MG63 (cell line): ENCODE measurements at regions not wholly inside any gene's neighbourhood (a gene's known extent, or its start where the extent isn't known, plus 50 kb on each side); places are given as distances from the start of the nearest gene placed in this dataset.

ENCODE experiments used
- DNase-seq: peaks from one replicate; pipeline ENCODE4 v3.0.0-alpha.2; 2020
- H3K27me3 ChIP-seq: fragments of 250-450 bp; sonication (Bioruptor Pico); 2 replicates; pipeline ENCODE4 v1.5.1; 2020; ENCODE audit warnings: mild to moderate bottlenecking, moderate library complexity
- H3K36me3 ChIP-seq: fragments of 250-450 bp; sonication (Bioruptor Pico); 2 replicates; pipeline ENCODE4 v1.5.1; 2020; ENCODE audit warnings: mild to moderate bottlenecking, moderate library complexity
- H3K4me3 ChIP-seq: fragments of 250-450 bp; sonication (Bioruptor Pico); 2 replicates; pipeline ENCODE4 v1.5.1; 2020; ENCODE audit warnings: mild to moderate bottlenecking, moderate library complexity
- H3K9me3 ChIP-seq: fragments of 250-450 bp; sonication (Bioruptor Pico); 2 replicates; pipeline ENCODE4 v1.5.1; 2020; ENCODE audit warnings: mild to moderate bottlenecking, moderate library complexity

DNA sequence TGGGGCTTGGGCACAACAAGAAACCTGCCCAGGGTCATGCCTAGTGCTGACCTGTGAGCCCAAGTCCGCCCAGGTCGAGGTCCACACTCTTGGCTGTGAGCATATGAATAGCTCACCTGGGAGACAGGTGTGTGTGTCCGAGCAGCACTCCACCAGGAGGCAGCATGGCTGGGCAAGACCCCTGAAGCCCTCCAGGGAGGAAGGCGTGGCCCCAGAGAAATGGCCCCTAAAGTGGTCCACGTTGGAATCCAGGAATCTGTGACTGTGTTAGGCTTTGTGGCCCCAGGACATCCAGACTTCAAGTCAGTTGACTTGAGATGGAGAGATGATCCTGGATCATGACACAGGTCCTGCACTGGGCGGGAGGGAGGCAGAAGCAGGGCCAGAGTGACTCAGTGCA, 138.8 kb downstream of the CPZ start:
- DNase-seq = no peak
- no peaks in the 10 kb centered on the region for H3K9me3 ChIP-seq
- H3K4me3 ChIP-seq = no peak overlapping the region
- no peaks in the 10 kb centered on the region for H3K27me3 ChIP-seq
- no peaks in the 10 kb centered on the region for H3K36me3 ChIP-seq

DNA sequence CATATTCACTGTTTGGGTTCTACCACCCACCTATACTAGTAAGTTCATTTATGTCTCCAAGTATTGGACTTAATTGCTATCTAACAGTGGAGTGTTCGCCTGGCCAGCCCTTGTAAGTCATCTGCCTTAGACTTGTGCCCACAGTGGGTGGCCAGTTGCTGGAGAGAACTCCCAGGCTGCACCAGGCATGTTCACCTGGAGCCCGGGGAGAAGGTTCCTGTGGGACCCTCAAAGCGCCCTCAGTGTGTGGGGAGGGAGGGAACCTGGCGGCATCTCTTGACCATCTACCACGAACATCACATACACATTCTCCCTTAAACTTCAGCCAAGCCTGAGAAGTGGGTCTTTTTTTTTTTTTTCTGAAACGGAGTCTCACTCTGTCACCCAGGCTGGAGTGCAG, 138.1 kb downstream of the CPZ start:
- no peaks in the 10 kb centered on the region for H3K36me3 ChIP-seq
- DNase-seq = no peak
- H3K4me3 ChIP-seq = no peak overlapping the region
- no peaks in the 10 kb centered on the region for H3K27me3 ChIP-seq
- no peaks in the 10 kb centered on the region for H3K9me3 ChIP-seq

DNA sequence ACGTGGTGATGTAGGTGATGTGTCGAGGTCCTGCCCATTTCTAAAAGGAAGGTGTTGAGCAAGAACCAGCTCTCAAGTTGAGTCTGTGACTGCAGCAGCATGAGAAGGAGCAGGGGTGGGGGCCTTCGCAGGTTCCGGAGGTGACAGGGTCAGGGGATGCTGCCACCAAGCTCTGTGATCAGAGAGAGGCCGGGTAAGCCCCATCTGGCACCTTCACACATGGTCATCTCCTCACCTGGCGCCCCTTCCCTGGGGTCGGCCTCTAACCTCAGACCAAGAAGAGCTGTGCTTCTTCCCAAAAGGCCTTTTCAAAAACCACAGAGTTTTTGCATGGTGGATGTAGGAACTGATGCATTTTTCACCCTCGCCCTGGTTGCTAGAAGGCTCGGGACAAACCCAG, 137.6 kb downstream of the CPZ start:
- no peak overlapping the region for H3K4me3 ChIP-seq

DNA sequence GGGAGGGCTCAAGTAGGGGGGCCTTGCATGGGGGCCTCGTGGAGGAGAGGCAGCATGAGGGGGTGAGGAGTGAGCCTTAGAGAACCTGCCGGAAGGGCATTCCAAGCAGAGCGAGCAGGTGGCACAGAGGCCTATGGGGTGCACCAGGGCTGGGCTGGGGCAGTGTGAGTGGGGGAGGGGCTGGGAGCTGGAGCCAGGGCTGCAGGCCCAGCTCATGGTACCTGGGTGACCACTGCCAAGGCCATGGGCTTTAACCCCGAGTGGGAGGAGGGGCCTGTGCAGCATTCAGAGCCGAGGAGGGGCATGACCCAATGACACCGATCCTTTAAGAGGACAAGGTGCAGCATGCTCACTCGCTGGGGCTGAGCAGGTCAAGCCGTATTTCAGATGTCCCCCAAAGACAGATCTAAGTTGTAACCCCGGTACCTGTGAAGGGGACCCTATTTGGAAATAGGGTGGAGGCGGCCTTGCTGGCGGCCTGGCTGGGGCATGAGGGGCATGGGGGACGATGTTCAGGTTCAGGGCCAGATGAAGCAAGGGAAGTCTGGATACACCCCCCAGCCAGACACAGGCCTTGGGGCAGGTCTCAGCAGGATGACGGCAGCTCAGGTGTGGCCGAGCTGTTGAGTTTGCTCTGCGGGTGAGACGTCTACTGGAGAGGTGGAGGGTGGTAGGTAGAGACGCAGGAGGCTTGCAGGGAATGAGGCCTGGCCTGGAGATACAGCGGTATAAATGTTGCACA, 137.0 kb downstream of the CPZ start:
- no peaks in the 10 kb centered on the region for H3K27me3 ChIP-seq
- H3K4me3 ChIP-seq = no peak overlapping the region
- H3K9me3 ChIP-seq = no peaks in the 10 kb centered on the region
- DNase-seq = no peak
- H3K36me3 ChIP-seq = no peaks in the 10 kb centered on the region

More for the DNA sequence above, 137.6 kb downstream of the CPZ start:
- Histone ChIP-seq H3K36me3 (no peaks in the 10 kb centered on the region), H3K9me3 (no peaks in the 10 kb centered on the region), H3K27me3 (no peaks in the 10 kb centered on the region)
- no peak for DNase-seq

DNA sequence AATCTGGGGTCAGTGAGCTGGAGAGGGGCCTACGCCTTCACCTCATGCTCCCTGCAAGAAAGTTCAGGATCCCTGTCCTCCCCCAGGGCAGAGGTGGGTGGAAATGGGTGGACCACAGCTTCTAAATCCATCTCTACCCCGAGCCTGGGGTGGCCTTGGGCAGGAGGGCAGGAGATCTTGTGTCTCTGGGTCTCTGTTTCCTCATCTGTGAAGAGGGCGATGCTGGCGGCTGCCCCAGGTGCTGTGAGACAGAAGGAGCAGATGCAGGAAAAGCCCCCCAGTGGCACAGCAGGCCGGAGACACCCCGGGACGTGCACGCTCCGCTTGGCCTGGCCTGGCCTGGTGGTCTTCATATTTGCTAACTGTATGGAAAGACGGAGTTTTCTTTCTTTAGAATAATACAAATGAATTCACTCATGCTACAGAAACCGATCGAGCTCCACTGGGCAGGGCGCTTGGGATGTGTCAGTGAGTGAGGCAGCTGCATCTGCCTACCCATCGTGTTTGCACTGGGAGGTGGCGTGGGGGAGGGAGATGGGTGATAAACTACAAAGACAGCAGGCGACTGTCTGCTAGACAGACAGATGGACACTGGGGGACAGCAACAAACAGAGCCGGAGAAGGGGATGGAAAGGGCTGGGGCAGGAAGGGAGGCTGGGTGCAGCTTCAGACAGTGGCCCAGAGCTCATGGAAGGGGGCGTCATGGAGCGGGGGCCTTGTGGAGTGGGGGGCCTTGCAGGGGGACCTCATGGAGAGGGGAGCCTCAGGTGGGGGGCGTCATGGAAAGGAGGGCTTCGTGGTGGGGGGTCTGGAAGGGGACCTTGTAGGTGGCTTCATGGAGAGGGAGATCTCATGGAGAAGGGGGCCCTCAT, 136.2 kb downstream of the CPZ start:
- no peak for DNase-seq

DNA sequence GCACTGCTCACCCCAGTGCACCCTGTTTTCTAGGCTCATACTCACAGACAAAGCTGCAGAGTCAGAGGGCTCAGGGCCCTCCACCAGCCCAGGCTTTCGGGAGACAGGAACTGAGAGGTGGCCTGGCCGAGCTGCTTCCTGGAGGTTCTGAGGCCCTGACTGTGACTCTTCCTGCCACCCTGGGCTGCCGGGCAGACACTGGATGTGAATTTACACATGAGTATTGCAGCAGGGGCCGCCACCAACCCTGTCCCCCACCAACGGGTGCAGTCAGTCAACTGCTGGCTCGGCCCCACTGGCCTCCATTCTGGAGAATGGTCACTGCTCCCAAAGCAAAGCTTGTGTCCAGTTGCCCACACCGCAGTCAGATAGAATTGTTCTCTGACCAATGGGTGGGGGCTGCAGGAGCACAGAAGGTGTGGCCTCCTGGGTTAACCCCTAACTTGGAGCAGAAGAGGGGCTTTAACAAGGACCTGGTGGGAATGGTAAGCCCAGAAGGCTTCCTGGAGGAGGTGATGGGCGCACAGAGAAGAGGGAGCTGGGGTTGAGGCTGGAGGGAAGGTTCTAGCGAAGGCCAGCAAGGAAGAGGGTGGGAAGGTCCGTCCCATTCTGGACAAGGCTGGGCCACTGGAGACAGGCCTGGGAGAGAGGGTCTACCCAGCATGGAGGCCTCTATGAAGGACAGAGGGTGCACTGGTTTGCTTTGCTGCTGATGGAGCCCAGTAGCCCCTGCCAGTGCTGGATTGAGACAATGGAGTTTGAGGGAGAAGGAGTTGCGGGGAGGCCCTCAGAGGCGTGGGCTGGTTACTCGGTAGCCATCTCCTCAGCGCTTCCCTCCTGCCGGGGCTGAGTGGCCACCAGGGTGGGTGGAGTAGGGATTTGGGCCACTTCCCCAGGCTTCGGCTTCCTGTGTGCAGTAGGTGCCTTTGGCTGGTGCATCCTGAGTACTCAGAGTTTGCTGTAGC, 135.3 kb downstream of the CPZ start:
- no peak overlapping the region for H3K4me3 ChIP-seq
- no peaks in the 10 kb centered on the region for H3K9me3 ChIP-seq
- H3K27me3 ChIP-seq = no peaks in the 10 kb centered on the region
- no peak for DNase-seq
- no peaks in the 10 kb centered on the region for H3K36me3 ChIP-seq

More for the DNA sequence above, 136.2 kb downstream of the CPZ start:
- H3K36me3 ChIP-seq = no peaks in the 10 kb centered on the region
- H3K9me3 ChIP-seq = no peaks in the 10 kb centered on the region
- no peaks in the 10 kb centered on the region for H3K27me3 ChIP-seq
- no peak overlapping the region for H3K4me3 ChIP-seq

DNA sequence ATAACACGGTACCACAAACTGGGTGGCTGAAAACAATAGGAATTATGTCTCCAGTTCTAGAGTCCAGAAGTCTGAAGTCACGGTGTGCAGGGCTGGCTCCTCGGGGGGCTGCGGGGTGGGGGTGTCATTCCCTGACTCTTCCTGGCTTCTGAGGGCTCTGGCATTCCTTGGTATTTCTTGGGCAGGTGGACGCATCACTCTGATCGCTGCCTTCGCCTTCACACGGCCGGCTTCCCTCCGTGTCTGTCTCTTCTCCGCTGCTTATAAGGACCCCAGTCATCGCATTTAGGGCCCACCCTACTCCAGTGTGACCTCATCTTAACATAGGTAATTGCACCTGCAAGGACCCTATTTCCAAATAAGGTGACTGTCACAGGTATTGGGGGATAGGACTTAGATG, 134.6 kb downstream of the CPZ start:
- no peak for DNase-seq
- Histone ChIP-seq H3K9me3 (no peaks in the 10 kb centered on the region), H3K27me3 (no peaks in the 10 kb centered on the region), H3K36me3 (no peaks in the 10 kb centered on the region), H3K4me3 (no peak overlapping the region)

DNA sequence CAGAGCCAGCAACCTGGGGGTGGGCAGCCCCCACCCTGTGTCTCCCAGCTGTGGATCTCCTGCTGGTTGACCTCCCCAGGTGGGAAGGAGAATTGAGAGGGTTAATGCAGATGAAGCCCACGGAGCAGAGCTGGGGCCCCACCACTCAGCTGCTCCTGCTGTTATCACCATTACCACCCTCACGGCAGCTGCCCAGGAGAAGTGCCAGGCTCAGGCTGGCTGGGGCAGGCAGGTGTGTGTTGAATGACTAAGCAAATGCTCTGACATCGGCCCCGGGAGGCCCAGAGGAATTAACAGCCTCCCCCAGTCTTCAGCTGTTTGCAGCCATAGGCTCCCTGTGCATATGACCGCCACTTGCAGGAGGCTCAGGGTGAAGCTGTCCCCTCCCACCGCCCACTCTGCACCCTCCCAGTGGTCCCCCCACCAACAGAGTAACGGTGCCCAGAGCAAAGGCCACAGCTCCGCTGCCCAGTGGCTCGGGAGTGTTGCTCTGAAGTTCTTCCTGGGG, 133.8 kb downstream of the CPZ start:
- no peak for DNase-seq
- Histone ChIP-seq H3K9me3 (no peaks in the 10 kb centered on the region), H3K27me3 (no peaks in the 10 kb centered on the region), H3K4me3 (no peak overlapping the region), H3K36me3 (no peaks in the 10 kb centered on the region)

DNA sequence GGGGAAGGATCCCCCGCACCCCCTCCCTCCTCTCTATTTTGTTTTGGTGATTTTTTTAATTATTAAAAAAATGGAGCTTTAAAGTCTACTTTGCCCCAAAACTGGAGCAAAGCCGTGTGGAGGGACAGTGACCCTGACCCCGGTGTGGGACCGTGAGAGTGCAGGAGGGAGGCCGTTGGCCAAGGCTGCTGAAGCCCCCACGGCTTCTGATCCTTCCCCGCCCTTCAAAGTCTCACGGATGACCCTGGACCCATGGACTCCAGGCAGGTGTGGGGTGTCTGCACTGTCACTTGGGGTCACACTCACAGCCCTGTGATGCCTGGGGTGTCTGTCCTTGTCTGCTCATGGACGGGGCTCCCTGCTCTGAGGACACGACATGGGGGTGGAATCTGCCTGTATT, 133.3 kb downstream of the CPZ start:
- Histone ChIP-seq H3K36me3 (no peaks in the 10 kb centered on the region), H3K9me3 (no peaks in the 10 kb centered on the region), H3K27me3 (no peaks in the 10 kb centered on the region), H3K4me3 (no peak overlapping the region)
- no peak for DNase-seq

DNA sequence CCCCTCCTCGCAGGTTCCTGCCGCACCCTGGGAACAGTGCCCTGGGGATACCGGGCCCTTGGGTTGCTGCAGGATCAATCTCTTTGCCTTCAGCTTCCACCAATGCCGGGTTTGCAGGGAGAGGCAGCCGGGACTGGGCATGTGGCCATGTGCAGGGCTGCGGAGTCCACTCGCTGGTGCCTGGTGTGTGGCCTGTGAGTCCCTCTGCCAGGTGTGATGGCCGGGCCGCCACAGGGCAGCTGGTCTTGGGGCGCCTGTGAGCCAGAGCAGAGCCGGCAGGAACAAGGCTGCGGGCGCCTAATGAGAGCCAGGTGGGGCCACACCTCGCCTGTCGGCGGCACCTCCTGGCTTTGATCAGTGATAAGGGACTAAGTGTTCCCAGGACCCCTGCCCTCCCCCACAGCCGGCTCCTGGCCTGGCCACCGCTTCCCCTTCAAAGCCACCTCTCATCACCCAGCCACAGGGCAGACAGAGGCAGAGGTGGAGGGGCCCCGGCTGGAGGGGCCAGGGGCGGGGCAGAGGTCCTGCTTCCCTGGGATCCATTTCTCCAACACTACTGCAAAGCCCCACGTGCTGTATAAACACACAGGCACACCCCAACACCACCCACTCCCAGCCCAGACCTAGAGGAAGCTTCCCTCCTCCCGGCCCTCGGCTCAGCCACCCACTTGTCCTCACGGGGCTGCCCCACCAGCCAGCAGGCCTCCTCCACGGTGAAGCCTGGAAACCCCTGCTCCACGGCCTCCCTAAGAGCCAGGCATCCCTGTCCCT, 132.7 kb downstream of the CPZ start:
- no peaks in the 10 kb centered on the region for H3K27me3 ChIP-seq
- DNase-seq = no peak
- H3K36me3 ChIP-seq = no peaks in the 10 kb centered on the region
- no peak overlapping the region for H3K4me3 ChIP-seq
- no peaks in the 10 kb centered on the region for H3K9me3 ChIP-seq

DNA sequence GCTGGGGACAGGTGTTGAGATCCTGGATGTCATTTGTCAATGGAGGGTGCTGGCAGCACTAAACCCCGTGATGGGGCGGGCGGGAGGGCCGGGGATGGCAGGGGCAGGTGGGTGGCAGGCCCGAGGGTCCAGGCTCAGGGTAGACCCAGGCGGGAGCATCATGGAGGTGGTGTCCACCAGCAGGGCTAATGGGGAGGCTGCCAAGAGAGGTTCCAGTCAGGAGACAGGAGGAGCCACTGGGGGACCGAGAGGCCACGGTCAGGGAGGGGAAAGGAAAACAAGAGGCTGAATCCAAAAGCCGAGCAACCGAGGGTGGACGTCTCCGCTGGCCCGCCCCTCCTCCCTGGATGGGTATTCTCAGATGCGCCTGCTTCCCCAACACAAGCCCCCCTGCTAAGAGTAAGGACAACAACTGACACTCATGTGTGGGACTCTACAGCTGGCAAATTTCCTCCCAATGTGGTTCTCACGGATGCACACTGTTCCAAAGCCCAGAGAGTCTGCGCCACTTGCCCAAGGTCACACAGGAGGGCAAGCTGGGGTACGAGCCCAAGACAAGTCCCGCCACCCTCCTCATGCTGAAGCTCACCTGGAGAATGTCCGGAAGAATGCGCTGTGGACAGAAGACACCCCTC, 132.0 kb downstream of the CPZ start:
- H3K4me3 ChIP-seq = no peak overlapping the region
- no peaks in the 10 kb centered on the region for H3K27me3 ChIP-seq
- H3K36me3 ChIP-seq = no peaks in the 10 kb centered on the region
- no peaks in the 10 kb centered on the region for H3K9me3 ChIP-seq
- no peak for DNase-seq

DNA sequence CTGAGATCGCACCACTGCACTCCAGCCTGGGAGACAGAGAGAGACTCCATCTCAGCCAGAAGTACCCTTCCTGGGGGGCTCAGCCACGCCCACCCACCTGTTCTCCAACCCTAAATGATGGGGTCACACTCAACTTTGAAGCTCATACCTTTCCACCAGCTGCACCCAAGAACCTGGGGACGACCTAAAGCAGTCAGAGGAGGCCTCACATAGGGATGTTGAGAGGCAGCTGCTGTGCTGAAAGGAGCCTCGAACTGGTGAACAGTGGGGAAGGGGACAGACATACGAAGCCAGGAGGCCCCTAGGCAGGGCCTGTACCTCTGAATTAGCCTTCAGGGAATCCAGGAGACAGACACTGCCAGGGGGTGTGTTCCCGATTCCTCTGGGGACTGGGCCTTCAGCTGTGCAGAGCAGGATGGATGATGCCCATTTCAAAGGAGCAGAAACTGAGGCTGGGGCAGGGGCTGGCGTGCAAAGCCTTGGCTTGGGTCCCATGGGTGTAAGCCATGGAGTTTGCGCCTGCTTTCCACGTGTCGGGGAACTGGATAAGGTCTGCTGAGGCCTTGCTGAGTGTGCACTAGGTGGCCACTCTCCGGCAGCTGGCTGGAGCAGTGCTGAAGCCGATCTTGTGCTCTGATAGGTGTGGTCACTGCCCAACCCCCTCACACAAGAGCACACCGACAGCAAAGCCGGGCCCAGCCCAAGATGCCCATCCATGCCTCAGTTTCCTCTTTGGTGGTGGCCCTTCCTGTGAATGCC, 130.8 kb downstream of the CPZ start:
- DNase-seq = no peak
- H3K36me3 ChIP-seq = no peaks in the 10 kb centered on the region
- H3K4me3 ChIP-seq = no peak overlapping the region
- no peaks in the 10 kb centered on the region for H3K9me3 ChIP-seq
- no peaks in the 10 kb centered on the region for H3K27me3 ChIP-seq

DNA sequence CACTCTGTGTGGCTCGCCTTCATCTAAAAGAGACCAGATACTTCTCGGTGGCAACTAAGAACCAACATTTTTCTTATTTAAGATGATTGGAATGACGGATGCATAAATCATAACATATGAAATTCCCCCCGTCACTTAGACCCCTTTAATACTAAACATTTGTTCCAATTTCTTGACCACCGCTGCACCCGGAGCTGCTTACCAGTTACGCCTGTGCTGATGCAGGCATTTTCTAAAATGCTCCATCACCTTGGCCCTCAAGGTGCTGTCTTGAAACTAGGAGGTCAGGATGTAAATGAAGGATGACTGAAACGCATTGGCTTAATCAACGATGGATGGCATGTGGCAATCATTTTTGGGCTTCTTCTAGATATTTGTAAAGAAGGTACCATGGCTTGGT, 130.0 kb downstream of the CPZ start:
- no peak for DNase-seq
- no peaks in the 10 kb centered on the region for H3K9me3 ChIP-seq
- H3K36me3 ChIP-seq = no peaks in the 10 kb centered on the region
- no peak overlapping the region for H3K4me3 ChIP-seq
- H3K27me3 ChIP-seq = no peaks in the 10 kb centered on the region

DNA sequence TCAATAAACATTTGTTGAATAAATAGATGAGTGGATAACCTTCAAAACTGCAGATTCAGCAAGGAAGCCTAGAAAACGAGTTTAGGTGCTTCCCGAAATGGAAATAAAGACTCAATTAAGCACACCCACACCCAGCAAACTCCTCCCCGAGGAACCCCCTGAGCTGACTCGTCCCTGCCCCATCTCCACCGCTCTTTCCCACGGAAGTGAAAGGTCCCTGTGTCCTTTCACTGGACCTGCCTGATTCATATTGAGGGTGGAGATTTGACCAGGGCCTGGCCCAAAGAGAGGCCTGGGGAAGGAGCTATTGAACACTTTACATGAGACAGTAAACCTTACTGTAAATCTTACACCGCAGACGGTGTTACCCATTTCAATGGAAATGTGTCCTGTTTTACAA, 129.1 kb downstream of the CPZ start:
- H3K27me3 ChIP-seq = no peaks in the 10 kb centered on the region
- no peak for DNase-seq

DNA sequence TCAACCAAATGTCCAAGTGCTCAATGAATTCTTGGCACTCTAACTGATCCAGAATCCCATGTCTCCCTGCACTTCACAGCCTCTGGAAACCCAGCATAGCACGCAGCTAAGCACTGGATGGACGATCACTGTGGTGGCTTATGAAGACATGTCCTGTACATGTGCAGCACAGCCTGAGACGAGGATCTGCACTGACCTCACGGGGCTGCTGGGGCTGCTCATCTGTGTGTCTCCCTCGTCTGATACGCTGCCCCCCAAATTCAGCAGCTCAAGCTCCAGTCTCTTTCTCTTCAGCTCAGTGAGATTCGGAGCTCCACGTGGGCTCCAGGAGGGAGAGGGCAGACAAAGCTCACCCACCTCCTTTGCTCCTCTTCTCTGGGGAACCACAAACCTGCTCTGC, 126.9 kb downstream of the CPZ start:
- Histone ChIP-seq H3K4me3 (no peak overlapping the region), H3K9me3 (no peaks in the 10 kb centered on the region; the same call in 1 of the 2 replicates), H3K27me3 (no peaks in the 10 kb centered on the region), H3K36me3 (no peaks in the 10 kb centered on the region)
- no peak for DNase-seq

More for the DNA sequence above, 129.1 kb downstream of the CPZ start:
- Histone ChIP-seq H3K36me3 (no peaks in the 10 kb centered on the region), H3K9me3 (no peaks in the 10 kb centered on the region), H3K4me3 (no peak overlapping the region)
